ELF-1 (cell line): ENCODE measurements at regions not wholly inside any gene's neighbourhood (a gene's known extent, or its start where the extent isn't known, plus 50 kb on each side); places are given as distances from the start of the nearest gene placed in this dataset.

Source experiments
- DNase-seq: peaks from one replicate; pipeline ENCODE4 v3.0.0-alpha.2; 2016; ENCODE audit warnings: low read depth, low spot score

DNA sequence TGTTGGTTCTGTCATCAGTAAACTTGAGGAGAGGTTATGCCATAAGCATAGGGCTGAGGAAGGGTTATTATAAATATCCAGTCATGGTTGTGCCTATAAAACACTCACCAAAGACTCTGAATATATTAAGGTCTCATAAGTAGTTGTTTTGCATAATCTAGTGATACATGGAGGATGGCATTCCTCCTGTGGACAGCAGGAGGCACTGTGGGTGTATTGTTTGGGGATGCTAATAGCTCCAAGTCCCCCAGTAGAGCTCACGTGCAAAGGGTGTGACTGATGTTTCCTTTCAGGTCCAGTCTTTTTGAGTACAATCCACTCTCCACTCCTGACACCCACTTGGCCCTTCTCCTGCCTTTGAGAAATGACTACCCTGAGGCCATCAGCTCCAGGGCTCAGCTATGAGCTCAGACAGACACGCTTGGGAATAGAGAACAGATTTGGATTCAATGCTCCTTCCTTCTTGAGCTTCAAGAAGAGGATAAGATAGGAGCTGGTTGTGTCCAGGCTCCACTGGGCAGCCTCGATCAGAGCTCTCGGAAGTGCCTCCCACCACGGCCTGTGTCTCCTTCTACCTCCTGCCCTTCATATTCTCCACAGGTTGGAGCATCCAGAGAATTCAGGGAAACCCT is 85.2 kb upstream of the IGLL5 start:
- DNase-seq, result no peak

DNA sequence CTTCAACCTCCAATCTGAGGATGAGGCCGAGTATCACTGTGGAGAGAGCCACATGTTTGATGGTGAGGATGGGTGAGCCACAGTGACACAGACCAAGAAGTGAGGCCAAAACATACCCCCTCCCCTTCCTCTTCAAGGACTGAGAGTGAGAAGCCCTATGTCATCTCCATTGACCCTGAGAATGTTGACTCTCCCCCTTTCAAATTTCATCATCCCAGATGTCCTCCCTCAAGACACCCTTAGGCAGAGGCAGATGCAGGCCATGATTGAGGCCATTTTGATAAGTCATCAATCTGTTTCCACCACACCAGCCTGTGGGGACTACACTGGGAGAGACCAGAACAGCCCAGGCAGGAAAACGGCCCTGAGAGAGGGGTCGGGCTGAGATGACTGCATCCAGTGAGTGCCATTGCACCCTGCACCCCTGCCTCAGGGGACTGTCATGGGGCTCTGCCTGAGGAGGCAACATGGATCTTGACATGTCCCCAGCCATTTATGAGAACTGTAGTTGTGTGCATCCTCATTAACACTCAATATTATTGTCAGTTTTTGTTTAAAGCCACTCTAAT is 84.2 kb upstream of the IGLL5 start:
- no peak for DNase-seq

DNA sequence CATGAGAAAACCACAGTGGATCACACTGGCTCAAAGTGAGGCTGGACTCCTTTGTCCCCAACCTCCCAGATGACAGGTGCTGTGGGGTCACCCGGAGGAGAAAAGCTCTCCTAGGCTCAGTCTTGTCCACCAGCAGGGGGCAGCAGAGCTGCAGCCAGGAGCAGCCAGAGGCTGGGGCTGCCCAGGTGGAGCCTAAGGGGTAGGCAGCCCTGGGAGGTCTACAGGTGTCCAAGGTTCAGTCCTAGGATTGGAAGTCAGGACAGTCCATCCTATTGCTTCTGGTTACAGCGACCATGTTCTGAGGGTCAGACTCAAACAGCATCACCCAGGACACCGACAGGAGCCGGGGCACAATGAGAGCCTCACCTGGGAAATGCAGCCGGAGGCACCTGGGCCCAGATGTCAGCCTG is 77.6 kb upstream of the IGLL5 start:
- DNase-seq, result peak; percentile 28

DNA sequence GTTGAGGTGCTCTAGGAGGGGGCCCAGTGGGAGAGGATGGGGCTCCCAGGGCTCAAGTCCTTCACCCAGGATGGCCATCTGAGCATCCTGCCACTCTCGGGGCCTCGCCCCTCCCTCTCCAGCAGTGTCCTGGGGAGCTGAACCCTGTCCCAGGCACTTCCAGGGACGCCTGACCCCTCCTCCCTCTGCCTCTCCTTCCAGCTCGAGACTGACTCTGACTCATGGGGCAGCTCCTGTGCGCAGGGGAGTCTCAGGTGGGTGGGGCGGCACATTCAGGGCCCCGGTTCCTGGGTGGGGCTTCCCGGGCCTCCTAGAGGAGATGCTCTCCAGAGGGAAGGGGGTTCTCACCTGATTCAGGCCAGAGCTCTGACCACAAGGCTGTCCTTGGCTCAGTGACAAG is 77.1 kb upstream of the IGLL5 start:
- no peak for DNase-seq

DNA sequence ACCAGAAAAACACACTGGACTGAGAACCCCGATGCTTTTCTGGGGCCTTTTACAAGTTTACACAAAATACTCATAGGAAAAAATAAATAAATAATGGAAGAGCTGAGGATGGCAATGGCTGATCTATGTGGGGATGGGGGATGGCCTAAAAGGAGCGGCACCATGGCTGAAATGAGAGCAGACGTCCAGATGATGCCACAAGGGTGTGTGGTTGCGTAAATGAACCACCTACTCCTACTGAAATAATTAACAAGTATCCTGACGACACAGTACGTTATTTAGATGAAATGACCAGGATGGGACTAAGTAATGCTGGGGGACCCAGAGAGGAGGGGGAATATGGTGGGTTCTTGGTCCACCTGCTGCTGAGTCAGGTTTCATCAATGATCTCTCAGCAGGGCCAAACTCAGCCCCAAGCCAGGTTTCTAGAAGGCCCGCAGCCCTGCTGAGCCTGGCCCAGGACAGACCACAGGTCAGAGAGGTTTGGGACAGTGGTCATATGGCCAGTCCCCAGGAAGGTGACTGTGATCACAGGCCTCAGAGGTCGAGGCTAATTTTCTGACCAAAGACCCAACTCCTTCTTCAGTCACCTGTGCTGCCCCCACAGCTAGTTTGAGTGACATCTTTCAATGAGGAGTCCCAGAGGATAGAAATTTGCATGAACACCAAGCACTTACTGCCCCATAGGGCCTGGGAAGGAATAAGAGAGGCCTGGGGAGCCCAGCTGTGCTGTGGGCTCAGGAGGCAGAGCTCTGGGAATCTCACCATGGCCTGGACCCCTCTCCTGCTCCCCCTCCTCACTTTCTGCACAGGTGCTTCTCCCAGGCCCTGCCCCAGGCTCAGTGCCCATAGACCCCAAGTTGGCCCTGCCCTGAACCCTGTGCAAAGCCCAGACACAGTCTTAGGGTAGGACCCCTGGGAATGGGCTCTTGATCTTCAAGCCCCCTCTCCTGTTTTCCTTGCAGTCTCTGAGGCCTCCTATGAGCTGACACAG is 76.3 kb upstream of the IGLL5 start:
- no peak for DNase-seq

DNA sequence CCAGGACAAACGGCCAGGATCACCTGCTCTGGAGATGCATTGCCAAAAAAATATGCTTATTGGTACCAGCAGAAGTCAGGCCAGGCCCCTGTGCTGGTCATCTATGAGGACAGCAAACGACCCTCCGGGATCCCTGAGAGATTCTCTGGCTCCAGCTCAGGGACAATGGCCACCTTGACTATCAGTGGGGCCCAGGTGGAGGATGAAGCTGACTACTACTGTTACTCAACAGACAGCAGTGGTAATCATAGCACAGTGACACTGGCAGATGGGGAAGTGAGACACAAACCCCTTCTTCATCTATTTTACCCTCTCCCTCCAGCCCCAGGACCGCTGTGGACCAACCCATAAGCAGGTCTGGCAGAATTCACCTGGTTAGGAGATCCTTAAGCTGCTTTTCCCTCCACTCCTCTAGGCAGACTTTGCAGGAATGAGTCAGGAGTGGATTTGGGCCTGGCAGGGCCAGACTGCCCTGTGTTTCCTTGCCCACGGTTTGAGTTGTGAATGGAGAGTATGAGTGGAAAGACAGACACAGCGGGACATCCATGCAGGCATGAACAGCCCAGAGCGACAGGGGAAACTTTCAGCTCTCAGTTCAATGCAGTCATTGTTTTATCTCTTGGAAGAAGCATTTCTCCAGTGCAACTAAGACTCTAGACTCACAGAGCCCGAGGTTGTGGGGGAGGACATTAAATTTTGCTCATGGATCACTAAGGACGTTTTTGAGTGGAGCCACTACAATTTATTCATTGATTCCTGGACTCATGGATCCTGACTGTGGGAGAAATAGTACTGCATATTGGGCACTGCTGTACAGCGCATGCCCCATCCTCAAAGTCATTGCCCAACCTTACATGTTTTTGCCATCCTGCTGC is 75.3 kb upstream of the IGLL5 start:
- no peak for DNase-seq

DNA sequence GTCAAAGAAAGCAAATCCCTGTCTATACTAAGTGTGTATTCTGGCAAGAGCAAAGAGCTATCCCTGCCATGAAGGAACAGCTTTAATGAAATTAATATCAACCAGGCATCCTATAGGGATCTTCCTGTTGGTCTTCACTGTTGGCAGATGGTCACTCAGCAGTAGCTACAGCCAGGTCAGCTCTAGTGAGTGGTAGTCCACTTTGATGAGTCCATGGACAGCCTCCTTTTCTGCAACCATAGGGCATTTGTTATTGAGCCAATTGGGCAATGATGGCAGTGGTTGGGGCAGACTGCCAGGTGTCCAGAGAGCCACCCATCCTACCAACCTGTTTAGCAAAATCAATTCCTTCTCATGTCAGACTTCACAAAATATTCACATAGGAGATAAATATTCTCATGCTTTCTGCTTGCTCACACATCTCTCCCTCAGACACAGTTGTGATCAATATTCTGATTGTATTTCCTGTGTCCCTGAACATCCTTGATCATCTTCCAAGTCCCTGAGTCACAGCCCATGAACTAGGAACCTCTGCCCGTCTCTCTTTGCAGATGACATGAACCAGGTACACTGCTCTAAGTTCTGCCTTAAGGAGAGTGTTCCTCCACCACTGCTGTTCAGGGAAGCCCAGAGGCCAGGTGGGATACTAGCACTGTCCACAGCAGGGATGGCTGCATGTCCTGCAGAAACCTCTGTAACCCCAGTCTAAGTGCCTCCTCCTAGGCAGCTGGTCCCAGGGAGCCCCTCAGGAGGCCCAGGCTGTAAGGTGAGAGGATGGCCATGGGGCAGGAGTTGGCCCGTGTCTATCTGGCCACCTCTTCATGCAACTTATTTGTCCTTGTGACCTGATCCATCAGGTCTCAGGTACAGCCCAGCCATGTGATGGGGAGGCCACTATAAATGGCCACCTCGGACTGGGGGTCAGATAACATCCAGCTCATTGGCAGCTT is 74.2 kb upstream of the IGLL5 start:
- no peak for DNase-seq

DNA sequence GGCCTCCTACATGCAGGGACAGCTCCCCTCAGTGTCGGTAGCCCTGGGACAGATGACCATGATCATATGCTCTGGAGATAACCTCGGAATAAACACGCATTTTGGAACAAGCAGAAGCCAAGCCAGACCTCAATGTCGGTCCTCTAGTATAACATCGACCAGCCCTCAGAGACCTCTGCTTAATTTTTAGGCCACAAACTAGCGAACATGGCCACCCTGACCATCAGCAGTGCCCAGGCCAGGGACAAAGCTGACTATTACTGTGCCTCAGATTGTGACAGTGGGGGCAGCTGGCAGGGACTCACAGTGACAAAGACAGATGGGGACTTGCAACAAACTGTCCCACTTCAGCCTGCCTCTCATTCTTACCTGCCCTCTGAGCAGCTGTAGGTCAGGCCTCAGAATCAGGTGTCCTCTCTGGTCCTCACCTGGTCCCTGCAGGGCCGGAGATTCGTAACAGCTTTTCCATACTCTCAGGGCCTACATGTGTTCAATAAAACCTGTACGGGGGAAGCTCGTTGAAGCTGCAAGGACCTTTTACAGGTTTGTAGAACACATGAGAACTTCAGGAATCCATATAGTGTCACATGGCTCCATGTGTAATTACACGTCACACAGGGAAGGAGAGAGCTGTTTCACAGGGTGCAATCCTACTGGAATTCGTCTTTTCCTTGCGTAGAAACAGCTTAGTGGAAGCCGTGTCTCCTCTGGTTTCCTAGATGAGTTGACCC is 72.8 kb upstream of the IGLL5 start:
- DNase-seq, result no peak

DNA sequence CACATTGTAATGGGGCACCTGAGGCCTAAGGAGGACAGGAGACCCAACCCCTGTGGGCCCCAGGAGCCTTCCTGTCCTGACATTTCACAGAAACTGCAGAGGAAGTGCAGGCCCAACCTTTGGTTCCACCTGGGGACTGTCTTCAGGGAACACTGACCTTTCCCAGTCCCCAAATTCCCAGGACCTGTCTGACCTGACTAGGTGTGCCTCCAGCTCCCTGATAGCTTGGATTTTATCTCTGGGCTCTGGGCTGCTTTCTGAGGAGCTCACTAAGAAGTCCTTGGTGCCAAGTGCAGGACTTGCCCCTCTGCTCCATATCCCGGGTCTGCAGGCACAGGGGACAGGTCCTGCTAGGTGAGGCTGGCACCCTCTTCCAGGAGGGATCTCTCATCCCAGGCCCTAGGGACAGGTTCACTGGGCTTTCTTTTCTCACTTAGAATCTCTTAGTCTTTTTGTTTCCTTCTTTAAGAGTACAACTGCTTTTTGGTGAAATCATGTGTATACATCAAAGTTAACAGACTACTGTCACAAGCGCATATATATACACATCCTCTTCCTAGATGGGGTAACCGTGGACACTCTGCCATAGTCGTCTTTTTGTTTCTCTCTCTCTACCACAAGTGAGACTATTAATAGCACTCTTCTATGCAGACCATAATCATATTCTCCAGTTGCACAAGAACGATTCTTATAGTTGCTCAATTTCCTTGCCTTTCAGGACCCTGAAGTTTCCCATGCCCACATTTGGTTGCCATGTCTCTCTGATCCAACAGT is 72.0 kb upstream of the IGLL5 start:
- no peak for DNase-seq

DNA sequence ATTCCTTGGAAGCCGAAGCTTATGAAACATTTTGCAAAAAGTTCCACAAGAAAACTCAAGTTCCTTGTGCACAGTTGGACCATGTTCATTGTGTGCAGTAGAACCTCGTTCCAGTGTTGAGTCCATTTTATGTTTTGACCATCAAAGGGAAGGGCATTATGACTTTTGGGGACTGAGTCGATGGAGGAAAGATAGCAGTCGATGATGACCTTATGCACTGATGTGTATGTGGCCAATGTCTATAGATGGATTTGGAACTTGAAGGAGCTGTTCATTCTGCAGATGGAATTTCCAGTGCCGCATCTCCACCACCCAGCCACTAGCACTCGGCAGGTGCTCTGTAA is 71.5 kb upstream of the IGLL5 start:
- no peak for DNase-seq

DNA sequence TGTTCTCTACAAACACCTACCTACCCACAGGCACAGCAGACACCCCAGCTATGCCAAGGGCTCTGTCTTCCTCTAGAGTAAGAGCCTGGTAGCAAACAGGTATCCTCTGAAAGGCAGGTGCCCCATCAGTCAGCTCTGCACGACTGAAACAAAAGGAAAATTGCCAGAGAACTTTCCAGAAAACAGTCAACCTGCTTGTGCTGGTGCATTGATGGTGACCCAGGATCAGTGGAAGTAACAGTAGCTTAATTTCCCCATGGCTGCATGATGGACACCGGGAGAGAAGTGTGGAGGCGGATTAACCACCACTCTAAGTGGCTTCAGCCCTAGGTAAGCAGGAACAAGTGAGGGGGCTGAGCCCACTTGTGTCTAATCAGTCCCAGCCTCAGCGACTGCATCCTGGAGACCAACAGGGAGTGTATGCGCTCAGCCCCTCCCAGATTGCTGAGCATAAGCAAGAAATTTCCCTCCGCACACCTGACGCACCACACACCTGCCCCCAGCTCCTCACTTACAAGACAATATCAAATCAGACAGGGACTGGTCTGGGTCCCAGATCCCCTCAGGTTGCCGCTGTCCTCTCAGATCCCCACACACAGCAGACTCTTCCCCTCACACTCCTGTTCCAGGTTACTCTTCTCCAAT is 70.7 kb upstream of the IGLL5 start:
- no peak for DNase-seq

DNA sequence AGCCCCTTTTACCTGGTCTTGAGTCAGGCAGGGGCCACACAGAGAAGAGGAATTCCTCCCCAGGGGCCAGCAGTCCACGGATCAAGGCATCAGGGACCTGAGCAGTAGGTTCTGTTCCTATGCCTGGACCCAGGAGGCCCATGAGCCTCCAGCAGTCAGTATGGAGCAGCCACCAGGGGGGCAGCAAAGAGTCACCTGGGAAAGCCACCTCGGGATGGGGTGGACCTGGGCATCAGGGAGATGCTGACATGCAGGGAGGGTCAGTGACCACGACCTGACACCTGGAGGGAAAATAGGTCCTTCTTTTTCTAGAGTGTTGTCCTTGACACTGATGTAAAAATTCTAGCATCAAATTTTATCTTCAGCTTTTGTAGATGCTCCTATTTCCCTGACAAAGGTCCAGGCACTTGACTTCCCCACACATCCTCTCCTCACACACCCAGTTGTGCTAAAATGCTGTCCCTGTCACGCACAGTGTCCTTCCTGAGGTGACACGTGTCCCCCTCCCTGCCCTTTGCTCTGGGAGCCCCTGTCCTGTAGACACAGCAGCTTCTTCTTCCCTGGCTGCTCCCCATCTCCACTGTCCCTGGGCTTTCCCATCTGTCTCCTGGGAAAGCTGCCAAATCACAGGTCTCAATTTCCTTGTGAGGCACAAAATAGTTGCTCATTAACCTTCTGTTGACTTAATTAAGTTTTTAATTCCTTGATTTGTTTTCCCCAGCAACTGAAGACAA is 70.0 kb upstream of the IGLL5 start:
- no peak for DNase-seq

DNA sequence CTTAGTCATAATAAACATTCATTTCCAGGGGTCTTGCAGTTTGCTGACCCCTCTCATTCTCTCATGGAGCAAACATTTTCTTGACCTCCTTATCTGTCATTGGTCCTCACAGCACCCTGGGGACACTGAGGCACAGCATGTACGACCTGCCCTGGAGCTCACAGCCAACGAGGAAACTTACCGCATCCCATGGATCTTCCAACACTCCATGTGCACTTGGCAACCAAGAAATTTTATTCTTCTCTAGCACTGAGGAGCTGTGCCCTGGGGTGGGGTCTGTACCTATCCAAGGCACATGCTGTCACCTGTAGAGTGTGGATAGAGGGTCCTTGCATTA is 69.4 kb upstream of the IGLL5 start:
- no peak for DNase-seq

DNA sequence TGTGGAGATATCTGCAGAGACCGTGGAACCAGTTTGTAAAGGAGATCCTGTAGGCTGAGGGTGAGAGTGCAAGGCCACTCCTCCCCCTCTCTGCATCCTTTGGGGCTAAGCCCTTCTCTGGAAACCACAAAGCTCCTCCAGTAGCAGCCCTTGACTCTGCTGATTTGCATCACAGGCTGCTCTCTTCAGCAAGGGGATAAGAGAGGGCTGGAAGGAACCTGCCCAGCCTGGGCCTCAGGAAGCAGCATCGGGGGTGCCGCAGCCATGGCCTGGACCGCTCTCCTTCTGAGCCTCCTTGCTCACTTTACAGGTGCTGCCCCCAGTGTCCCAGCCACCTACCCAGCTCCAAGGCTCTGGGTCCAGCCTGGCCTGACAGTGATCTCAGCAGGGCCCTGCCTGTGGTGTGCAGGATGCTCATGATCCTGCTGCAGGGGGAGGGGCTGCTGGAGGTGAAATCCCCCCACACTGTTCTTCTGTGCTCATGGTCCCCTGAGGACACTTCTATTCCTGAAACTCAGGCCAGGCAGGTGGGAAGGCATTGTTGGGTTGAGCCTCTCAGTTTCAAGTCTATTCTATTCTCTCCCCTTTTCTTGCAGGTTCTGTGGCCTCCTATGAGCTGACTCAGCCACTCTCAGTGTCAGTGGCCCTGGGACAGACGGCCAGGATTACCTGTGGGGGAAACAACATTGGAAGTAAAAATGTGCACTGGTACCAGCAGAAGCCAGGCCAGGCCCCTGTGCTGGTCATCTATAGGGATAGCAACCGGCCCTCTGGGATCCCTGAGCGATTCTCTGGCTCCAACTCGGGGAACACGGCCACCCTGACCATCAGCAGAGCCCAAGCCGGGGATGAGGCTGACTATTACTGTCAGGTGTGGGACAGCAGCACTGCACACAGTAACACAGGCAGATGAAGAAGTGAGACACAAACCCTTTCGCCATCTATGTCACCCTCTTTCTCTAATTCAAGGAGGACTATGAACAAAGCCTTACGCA is 68.5 kb upstream of the IGLL5 start:
- DNase-seq, result no peak

DNA sequence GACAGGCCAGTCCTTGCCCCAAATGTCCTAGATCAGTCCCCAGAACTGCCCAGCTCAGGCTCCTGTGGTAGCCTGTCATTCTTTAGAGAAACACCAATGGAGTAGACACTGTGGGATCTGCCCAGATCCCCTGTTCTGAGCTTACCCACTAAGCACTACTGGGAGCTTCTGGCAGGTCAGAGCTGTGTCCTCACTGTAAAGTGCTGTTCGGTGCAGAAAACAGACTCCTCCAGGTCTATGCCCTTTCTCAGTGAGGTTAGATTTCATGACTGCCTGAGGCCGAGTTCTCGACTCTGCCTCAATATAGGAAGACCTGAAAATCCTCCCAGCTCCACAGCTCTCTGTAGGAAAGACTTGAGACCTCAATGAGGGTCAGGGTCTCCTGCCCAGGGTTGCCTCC is 67.5 kb upstream of the IGLL5 start:
- DNase-seq, result no peak

DNA sequence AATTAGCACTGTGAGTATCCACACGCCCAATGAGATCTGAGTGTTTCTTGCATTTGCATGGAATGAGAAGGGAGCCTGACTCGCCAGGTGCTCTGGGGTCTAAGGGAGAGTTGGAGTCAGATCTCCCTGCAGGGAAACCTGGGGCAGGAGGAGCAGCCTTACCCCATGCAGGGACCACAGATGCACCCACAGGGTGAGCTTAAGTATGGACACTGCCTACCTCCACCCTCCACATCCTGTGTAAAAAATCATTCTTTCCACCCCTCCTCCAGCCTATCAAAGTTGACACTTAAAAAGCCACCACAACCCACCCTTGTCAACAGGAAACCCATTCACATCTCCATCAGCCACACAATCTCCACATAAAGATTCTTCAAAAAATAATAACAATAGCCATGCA is 67.0 kb upstream of the IGLL5 start:
- no peak for DNase-seq

DNA sequence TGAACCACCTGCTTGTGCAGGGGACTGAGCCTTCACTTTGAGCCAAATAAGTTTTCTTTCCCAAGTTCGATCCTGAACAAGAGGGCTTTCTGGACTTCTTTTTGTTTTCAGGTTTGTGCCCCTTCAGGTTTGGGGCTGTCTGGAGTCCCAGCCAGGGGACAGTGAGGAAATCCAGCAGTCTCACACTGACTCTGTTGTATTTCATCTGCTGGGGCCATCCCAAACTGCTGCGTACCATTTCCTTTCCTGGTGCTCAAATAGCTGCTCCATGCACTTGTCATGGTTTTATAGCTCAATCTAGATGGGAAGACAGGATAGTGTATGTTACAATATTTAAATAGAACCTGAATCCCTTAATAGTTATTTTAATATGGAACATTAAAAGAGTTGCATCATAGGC is 66.3 kb upstream of the IGLL5 start:
- no peak for DNase-seq
